Activated CD4-positive, alpha-beta T cell treated with anti-CD3 and anti-CD28 coated beads, Interleukin-2, Interleukin-4, amounts not matched to agents 100 ng/mL and 50 ng/mL, durations not matched to agents 16 hours and 8 hours (primary cell): ENCODE measurements at regions not wholly inside any gene's neighbourhood (a gene's known extent, or its start where the extent isn't known, plus 50 kb on each side); places are given as distances from the start of the nearest gene placed in this dataset.

Experiments used
- DNase-seq: peaks from one replicate; pipeline ENCODE4 v3.0.0-alpha.2; 2020; ENCODE audit warnings: low spot score

DNA sequence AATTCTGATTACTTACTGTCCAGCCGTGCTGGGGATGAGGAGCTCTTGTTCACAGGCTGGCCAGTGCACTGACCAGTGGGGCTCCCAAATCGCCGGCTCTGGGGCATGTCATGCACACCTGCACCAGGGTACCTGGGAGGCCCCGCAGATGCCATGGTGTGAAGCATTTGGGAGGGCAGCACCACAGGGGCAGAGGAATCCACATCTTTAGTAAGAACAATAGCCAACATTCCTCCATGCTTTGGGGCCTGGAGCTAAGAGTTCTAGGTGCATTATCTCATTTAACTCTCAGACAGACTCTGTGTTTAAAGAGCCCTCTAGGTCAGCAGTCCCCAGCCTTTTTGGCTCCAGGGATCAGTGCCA lies 104.2 kb downstream of the ACKR3 start:
- no peak for DNase-seq

DNA sequence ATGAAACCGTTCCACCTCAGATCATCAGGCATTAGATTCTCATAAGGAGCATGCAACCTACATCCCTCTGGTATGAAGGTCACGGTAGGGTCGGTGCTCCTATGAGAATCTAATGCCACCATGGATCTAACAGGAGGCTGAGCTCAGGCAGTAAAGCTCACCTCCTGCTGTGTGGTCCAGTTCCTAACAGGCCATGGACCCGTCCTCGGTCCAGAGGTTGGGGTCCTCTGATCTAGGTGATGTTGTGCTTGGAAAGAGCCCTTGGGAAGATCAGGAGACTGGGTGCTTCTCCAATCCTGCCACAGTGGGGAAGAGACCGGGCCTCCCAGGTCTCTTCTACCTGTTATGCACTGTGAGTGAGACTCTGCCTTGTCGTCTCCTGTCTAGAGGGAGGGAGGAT lies 104.6 kb downstream of the ACKR3 start:
- no peak for DNase-seq

- no peak for DNase-seq
These were observed 105.0 kb downstream of the ACKR3 start for GRCh38 chr2:236674646-236675045.

GRCh38 chr2:236675051-236675450 lies 105.4 kb downstream of the ACKR3 start:
- DNase-seq = no peak

DNA sequence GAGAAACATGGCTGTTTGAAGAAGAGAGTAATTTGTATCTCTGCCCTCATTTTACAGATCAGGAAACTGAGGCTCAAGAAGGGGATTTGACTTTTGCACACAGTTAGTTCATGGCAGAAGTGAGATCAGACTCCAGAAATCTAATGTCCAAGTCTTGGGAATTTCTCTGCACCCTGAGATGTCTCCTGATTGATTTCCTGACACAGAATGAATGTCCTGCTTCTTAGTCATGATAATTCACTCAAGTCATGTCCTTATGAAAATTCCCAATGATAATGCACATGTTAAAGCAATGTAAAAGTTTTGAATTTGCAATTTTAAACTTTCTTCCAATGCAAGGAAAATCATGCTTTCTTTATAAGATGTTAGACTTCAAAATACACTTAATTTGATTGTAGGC lies 105.9 kb downstream of the ACKR3 start:
- no peak for DNase-seq

GRCh38 chr2:236676136-236676873 lies 106.7 kb downstream of the ACKR3 start:
- no peak for DNase-seq

GRCh38 chr2:236677368-236677767 lies 107.7 kb downstream of the ACKR3 start:
- no peak for DNase-seq

DNA sequence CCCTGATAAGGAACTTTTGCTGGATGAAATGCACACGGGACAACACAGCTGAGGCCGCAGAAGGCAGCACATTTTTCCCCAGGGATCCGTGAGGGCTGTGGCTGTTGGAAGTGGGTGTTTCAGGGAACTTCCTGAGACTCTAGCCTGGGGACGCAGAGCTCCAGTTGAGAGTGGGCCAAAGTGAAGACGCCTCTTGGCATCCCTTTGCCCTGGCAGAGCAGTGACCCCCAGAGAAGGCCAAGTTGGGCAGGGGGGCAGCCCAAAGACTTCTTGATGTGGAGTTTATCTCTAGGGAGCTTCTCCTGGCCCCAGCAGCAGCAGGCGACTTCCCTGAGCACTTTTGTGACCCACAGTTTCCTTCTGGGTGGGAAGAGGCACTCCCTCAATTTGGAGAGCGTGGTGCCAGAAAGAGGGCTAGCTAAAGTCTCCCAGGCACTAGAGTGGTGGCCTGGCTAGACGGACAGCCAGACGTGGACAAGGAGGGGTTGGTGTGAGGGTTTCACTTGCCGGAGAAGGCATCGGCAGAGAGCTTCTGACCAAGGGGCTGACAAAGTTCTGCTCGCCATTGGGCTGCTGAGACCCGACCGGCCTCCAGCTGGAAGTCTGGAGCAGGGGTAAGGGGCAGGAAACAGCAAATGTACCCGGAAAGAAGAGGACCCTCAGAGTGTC lies 108.8 kb downstream of the ACKR3 start:
- DNase-seq = no peak

- no peak for DNase-seq
These were observed 110.5 kb downstream of the ACKR3 start for GRCh38 chr2:236679884-236680860.

- DNase-seq = no peak
These were observed 113.2 kb downstream of the ACKR3 start for GRCh38 chr2:236682651-236683422.

GRCh38 chr2:236684504-236685256 lies 115.1 kb downstream of the ACKR3 start:
- no peak for DNase-seq

DNA sequence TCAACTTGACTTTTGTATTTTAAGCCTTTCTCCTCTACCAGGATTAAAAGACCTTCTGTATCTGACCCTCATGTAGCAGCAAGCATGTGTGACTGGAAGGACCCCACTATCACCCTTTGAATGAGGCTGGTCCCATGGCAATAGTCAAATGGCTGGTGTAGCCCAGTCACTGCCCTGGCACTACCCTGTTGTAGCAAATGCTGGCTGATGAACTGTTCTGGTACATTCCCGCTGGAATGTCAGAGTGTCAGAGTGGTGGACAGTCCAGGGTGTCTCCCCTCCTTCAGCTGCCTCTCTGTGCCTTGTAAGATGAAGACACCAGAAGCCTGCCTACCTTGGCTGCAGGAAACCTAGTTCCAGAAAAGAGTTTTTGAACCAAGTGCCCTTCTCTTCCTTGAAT lies 115.7 kb downstream of the ACKR3 start:
- no peak for DNase-seq

GRCh38 chr2:236685979-236686520 lies 116.4 kb downstream of the ACKR3 start:
- no peak for DNase-seq

GRCh38 chr2:236686561-236686960 lies 116.9 kb downstream of the ACKR3 start:
- no peak for DNase-seq

DNA sequence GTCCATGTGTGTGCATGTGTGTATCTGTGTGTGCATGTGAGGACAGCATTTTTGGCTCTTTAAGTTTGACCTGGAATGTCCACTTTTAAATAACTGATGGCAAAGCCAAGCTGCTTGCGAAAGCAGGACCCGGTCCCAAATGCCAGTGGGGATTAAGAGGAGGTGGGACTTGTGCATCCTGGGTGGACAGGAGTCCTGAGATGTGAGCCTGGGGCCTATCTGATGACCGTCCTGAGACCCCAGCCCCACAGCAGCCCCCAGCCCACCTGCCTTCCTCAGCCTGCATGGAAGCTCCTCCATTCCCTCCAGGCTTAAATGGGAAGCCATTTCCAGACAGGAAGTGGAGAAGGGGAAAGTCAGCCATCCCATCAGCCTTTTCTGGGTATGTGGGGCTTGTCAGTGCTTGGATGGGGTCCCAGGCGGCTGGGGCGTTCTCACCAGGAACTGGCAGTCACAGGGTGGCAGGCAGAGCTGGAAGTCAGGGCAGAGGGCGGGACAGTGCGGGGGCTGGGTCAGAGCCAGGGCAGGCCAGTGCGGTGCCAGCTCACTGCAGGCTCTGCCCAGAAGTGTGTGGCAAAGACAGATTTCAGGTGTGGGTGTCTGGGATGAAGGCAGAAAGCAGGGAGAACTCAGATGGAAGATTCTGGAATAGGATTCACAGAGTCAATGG lies 117.8 kb downstream of the ACKR3 start:
- DNase-seq = no peak

DNA sequence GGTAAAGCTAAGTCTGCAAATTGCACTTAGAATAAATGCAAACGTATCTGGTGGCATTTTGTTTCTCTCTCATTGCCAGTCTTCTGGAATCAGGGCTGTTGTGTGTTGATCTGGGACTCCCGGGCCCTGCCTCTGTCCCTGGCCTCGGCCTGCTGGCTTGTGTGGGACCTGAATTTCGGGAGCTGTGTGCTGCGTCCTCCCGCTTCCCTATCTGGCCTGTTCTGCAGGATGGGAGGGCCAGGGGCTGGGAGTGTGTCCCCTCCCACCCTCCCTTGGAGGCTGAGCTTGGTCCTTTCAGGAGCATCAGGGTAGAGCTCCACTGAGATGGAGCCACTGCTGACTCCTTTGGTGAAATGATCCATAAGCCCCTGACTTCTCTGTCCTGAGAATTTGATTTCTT lies 118.5 kb downstream of the ACKR3 start:
- no peak for DNase-seq

DNA sequence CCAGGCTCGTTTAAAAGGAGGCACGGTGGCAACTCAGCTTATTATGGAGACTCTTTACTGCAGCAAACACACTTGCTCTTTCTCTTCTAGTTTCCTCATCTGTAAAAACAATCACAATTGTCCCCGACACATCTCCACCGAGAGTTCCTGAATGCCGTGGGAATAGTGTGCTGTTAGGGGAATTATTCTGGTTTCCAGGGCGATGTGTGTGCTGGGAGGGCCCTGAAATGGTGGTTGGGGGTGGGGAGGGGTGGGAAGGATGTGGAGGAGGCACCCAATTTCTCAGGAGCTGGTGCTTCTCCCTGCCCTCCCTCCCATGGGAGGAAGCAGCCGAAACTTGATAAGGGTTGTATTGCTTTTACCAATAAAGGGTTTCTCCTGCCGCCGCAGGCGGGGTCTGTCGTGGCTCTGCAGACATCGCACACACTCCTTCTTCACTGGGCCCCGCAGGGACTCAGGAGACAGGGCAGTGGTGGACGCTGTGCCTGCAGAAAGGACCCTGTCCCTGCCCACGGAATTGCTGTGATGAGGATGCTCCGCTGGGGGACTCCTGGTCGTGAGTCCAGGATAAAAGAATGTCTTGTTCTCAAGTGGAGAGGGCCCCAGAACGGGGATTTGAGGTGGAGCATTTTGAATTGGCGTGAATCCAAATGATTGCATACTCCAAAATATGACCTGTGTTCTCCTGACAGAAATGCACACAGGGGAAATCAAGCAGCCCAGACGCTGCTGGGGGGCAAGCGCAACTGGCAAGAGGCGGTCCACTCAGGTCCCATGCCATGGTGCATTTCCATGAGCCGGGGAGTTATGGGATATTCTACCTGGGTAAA lies 119.2 kb downstream of the ACKR3 start:
- no peak for DNase-seq

- DNase-seq = no peak
These were observed 119.7 kb downstream of the ACKR3 start for GRCh38 chr2:236689393-236689700.

- no peak for DNase-seq
These were observed 120.4 kb downstream of the ACKR3 start for GRCh38 chr2:236689981-236690380.

DNA sequence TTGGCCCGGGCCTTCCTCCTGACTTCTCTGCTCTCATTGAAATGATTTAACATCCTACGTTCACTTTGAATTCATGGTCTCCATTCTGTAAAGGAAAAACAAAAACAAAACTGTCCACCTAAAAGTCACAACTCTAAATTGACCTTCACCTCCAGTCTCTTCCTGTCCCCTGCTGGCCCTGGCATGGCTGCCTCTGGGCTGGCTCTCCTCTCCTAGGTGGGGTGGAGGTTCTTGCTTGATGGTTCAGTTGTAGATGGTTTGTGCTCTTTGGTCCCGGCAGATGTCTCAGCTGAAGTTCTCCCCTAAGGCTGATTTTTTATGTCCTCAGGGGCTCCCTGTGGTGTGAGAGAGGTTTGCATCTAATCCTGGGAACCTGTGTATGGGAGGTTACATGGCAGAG lies 121.1 kb downstream of the ACKR3 start:
- no peak for DNase-seq
